GM10266 (cell line): ENCODE measurements at regions not wholly inside any gene's neighbourhood (a gene's known extent, or its start where the extent isn't known, plus 50 kb on each side); places are given as distances from the start of the nearest gene placed in this dataset.

Experiments
- DNase-seq: peaks from one replicate; pipeline ENCODE4 v3.0.0; 2012; ENCODE audit errors: extremely low spot score
- CTCF ChIP-seq: IDR thresholded peaks from 2 replicates; pipeline ENCODE4 v1.5.1; 2012; ENCODE audit warnings: mild to moderate bottlenecking, low read depth; ENCODE audit not compliant: control insufficient read depth, insufficient read depth; ENCODE audit errors: missing control alignments

GRCh38 chr4:104044369-104044768, 324.6 kb upstream of the TACR3 start:
- TF ChIP-seq CTCF: no peak

GRCh38 chr4:104032896-104033295, 313.1 kb upstream of the TACR3 start:
- DNase-seq: no peak
- no peak for TF ChIP-seq CTCF

More at GRCh38 chr4:104044369-104044768, 324.6 kb upstream of the TACR3 start:
- no peak for DNase-seq

- no peak for TF ChIP-seq CTCF
- no peak for DNase-seq
Observed at GRCh38 chr4:104025251-104025650, 305.5 kb upstream of the TACR3 start.

- TF ChIP-seq CTCF: no peak
- DNase-seq: no peak
Observed at GRCh38 chr4:104022831-104023230, 303.0 kb upstream of the TACR3 start.

- TF ChIP-seq CTCF: no peak
- no peak for DNase-seq
Observed at GRCh38 chr4:104022226-104022625, 302.4 kb upstream of the TACR3 start.

- no peak for DNase-seq
- no peak for TF ChIP-seq CTCF
Observed at GRCh38 chr4:104020641-104021040, 300.9 kb upstream of the TACR3 start.

- DNase-seq: no peak
- TF ChIP-seq CTCF: no peak
Observed at GRCh38 chr4:104017213-104017612, 297.4 kb upstream of the TACR3 start.
